Small intestine (tissue), 7 donors: ENCODE measurements at regions not wholly inside any gene's neighbourhood (a gene's known extent, or its start where the extent isn't known, plus 50 kb on each side); places are given as distances from the start of the nearest gene placed in this dataset.

Experiments
- DNase-seq, 2 donors: peaks; one replicate each; pipeline versions ENCODE4 v3.0.0 to v3.0.0-alpha.2; 2013
- FAIRE-seq: peaks from 2 replicates; lab custom pipeline; 2012; peaks lifted over from hg19 to GRCh38; lab: Jason Lieb, UNC
- H3K27ac ChIP-seq, 3 donors: one replicate each; pipeline ENCODE4 v1.5.1; 2013; ENCODE audit warnings: low read length in 2 of 3, mild to moderate bottlenecking in 2 of 3, control low read depth in 1 of 3, inconsistent platforms in 1 of 3, low read depth in 1 of 3, moderate library complexity in 1 of 3
- H3K27me3 ChIP-seq, 3 donors: one replicate each; pipeline ENCODE4 v1.6.1; 2013; ENCODE audit warnings: low read length in 3 of 3, inconsistent platforms in 1 of 3; ENCODE audit not compliant: control insufficient read depth in 3 of 3, insufficient read depth in 3 of 3
- H3K36me3 ChIP-seq, 3 donors: one replicate each; pipeline ENCODE4 v1.6.1; 2013; ENCODE audit warnings: low read length in 3 of 3, inconsistent platforms in 1 of 3, low read depth in 1 of 3, mild to moderate bottlenecking in 1 of 3, moderate library complexity in 1 of 3; ENCODE audit not compliant: control insufficient read depth in 3 of 3, insufficient read depth in 2 of 3
- H3K4me1 ChIP-seq, 3 donors: one replicate each; pipeline ENCODE4 v1.6.1; 2013; ENCODE audit warnings: low read length in 2 of 3, inconsistent platforms in 1 of 3, low read depth in 1 of 3, mild to moderate bottlenecking in 1 of 3, moderate library complexity in 1 of 3; ENCODE audit not compliant: control insufficient read depth in 3 of 3, insufficient read depth in 2 of 3
- H3K4me3 ChIP-seq, 3 donors: one replicate each; pipeline ENCODE4 v1.5.1; 2013; ENCODE audit warnings: low read length in 3 of 3, control low read depth in 1 of 3, inconsistent platforms in 1 of 3, low read depth in 1 of 3, mild to moderate bottlenecking in 1 of 3, moderate library complexity in 1 of 3
- H3K9me3 ChIP-seq, 2 donors: one replicate each; pipeline ENCODE4 v1.6.1; 2013; ENCODE audit warnings: low read depth in 1 of 2, low read length in 1 of 2; ENCODE audit not compliant: control insufficient read depth in 2 of 2, insufficient read depth in 1 of 2
- WGBS, 3 donors: extraction: QIAGEN DNeasy Blood & Tissue Kit; methylation state at CpG; one replicate each; pipeline ENCODE4 v1.1.7; 2013; 5-methylcytosine and 5-hydroxymethylcytosine counted together
- donor health status: healthy with polysubstance abuse.
- donor health status: control.
- donor health status: control.
- donor health status: Bipolar disorder and iron deficiency.
- donor health status: healthy.

GRCh38 chr3:159616234-159616825 is 372.3 kb upstream of the IL12A start:
- FAIRE-seq (no peak), DNase-seq (peak in 1 of 2 donors; percentile 46)
- Histone ChIP-seq H3K4me1 (no peaks in the 10 kb centered on the region), H3K9me3 (no peaks in the 10 kb centered on the region), H3K36me3 (no peaks in the 10 kb centered on the region), H3K27ac (no peak overlapping the region), H3K27me3 (no peaks in the 10 kb centered on the region), H3K4me3 (no peak overlapping the region)
- WGBS, 3 donors: 30 to 49% (median 38%) methylated on average over 7 of the region's 7 CpGs

GRCh38 chr3:159619341-159619885 is 369.2 kb upstream of the IL12A start:
- WGBS, 3 donors: 10 to 20% (median 13%) methylated on average over 3 of the region's 3 CpGs
- FAIRE-seq: no peak

GRCh38 chr3:159620281-159620680 is 368.4 kb upstream of the IL12A start:
- no peak overlapping the region for H3K27ac ChIP-seq
- H3K36me3 ChIP-seq: no peaks in the 10 kb centered on the region
- H3K4me1 ChIP-seq: no peaks in the 10 kb centered on the region
- H3K27me3 ChIP-seq: no peaks in the 10 kb centered on the region
- FAIRE-seq (no peak), DNase-seq (no peak)
- 70 to 83% (median 77%) methylated on average over 1 of the region's 1 CpG for WGBS, 3 donors
- H3K4me3 ChIP-seq: no peak overlapping the region
- no peaks in the 10 kb centered on the region for H3K9me3 ChIP-seq

More at GRCh38 chr3:159619341-159619885, 369.2 kb upstream of the IL12A start:
- H3K4me1 ChIP-seq: no peaks in the 10 kb centered on the region
- no peak overlapping the region for H3K4me3 ChIP-seq
- H3K36me3 ChIP-seq: no peaks in the 10 kb centered on the region
- H3K9me3 ChIP-seq: no peaks in the 10 kb centered on the region
- H3K27ac ChIP-seq: no peak overlapping the region
- no peak for DNase-seq
- H3K27me3 ChIP-seq: no peaks in the 10 kb centered on the region

- DNase-seq (no peak), FAIRE-seq (no peak)
- Histone ChIP-seq H3K36me3 (no peaks in the 10 kb centered on the region), H3K9me3 (no peaks in the 10 kb centered on the region), H3K4me3 (no peak overlapping the region), H3K27ac (no peak overlapping the region), H3K27me3 (no peaks in the 10 kb centered on the region), H3K4me1 (no peaks in the 10 kb centered on the region)
- 83 to 91% (median 85%) methylated on average over 4 of the region's 4 CpGs for WGBS, 3 donors
These were observed 367.8 kb upstream of the IL12A start for GRCh38 chr3:159620873-159621272.

GRCh38 chr3:159624616-159625015 is 364.0 kb upstream of the IL12A start:
- no peak for DNase-seq
- no peak for FAIRE-seq

GRCh38 chr3:159625594-159625993 is 363.0 kb upstream of the IL12A start:
- H3K9me3 ChIP-seq: no peaks in the 10 kb centered on the region
- WGBS, 3 donors: 79 to 86% (median 81%) methylated on average over 4 of the region's 4 CpGs
- H3K4me3 ChIP-seq: no peak overlapping the region
- no peaks in the 10 kb centered on the region for H3K4me1 ChIP-seq
- H3K36me3 ChIP-seq: no peaks in the 10 kb centered on the region
- H3K27me3 ChIP-seq: no peaks in the 10 kb centered on the region
- no peak overlapping the region for H3K27ac ChIP-seq
- no peak for FAIRE-seq
- DNase-seq: no peak

More at GRCh38 chr3:159624616-159625015, 364.0 kb upstream of the IL12A start:
- Histone ChIP-seq H3K27me3 (no peaks in the 10 kb centered on the region), H3K4me3 (no peak overlapping the region), H3K36me3 (no peaks in the 10 kb centered on the region), H3K4me1 (no peaks in the 10 kb centered on the region), H3K27ac (no peak overlapping the region), H3K9me3 (no peaks in the 10 kb centered on the region)
- WGBS, 3 donors: 75 to 86% (median 75%) methylated on average over 2 of the region's 2 CpGs

GRCh38 chr3:159626598-159626997 is 362.0 kb upstream of the IL12A start:
- DNase-seq: no peak
- Histone ChIP-seq H3K36me3 (no peaks in the 10 kb centered on the region), H3K4me1 (no peaks in the 10 kb centered on the region), H3K27ac (no peak overlapping the region), H3K4me3 (no peak overlapping the region), H3K27me3 (no peaks in the 10 kb centered on the region), H3K9me3 (no peaks in the 10 kb centered on the region)
- FAIRE-seq: no peak
- 50 to 79% (median 59%) methylated on average over 1 of the region's 1 CpG for WGBS, 3 donors

GRCh38 chr3:159627229-159627628 is 361.4 kb upstream of the IL12A start:
- no peaks in the 10 kb centered on the region for H3K36me3 ChIP-seq
- FAIRE-seq (no peak), DNase-seq (no peak)
- H3K27me3 ChIP-seq: no peaks in the 10 kb centered on the region
- 92 to 97% (median 93%) methylated on average over 2 of the region's 2 CpGs for WGBS, 3 donors
- H3K4me3 ChIP-seq: no peak overlapping the region
- no peaks in the 10 kb centered on the region for H3K9me3 ChIP-seq
- no peak overlapping the region for H3K27ac ChIP-seq
- no peaks in the 10 kb centered on the region for H3K4me1 ChIP-seq

GRCh38 chr3:159627634-159628033 is 361.0 kb upstream of the IL12A start:
- Histone ChIP-seq H3K4me1 (no peaks in the 10 kb centered on the region), H3K27me3 (no peaks in the 10 kb centered on the region), H3K36me3 (no peaks in the 10 kb centered on the region), H3K4me3 (no peak overlapping the region), H3K27ac (no peak overlapping the region), H3K9me3 (no peaks in the 10 kb centered on the region)
- 32 to 62% (median 47%) methylated on average over 4 of the region's 4 CpGs for WGBS, 3 donors
- no peak for FAIRE-seq
- no peak for DNase-seq
